GM21526 (cell line): ENCODE measurements at regions not wholly inside any gene's neighbourhood (a gene's known extent, or its start where the extent isn't known, plus 50 kb on each side); places are given as distances from the start of the nearest gene placed in this dataset.

Source experiments
- ATAC-seq: cut with Tn5 transposase; IDR thresholded peaks from one replicate; pipeline ENCODE4 v1.9.1; 2021; ENCODE audit warnings: moderate library complexity; ENCODE audit not compliant: unreplicated experiment, low FRiP score

- no peak for ATAC-seq
Observed at GRCh38 chr1:201609661-201610318, 70.9 kb downstream of the NAV1 start.

GRCh38 chr1:201610858-201611257 lies 71.9 kb downstream of the NAV1 start:
- no peak for ATAC-seq

- no peak for ATAC-seq
Observed at GRCh38 chr1:201612645-201613044, 73.7 kb downstream of the NAV1 start.

GRCh38 chr1:201614262-201615015 lies 75.5 kb downstream of the NAV1 start:
- no peak for ATAC-seq

GRCh38 chr1:201617157-201617556 lies 78.2 kb downstream of the NAV1 start:
- no peak for ATAC-seq

- ATAC-seq: no peak
Observed at GRCh38 chr1:201618389-201618788, 79.5 kb downstream of the NAV1 start.

GRCh38 chr1:201618905-201619304 lies 80.0 kb downstream of the NAV1 start:
- ATAC-seq: no peak

- ATAC-seq: no peak
Observed at GRCh38 chr1:201619513-201619912, 80.6 kb downstream of the NAV1 start.

GRCh38 chr1:201622353-201622752 lies 83.4 kb downstream of the NAV1 start:
- ATAC-seq: no peak

GRCh38 chr1:201622824-201623223 lies 83.9 kb downstream of the NAV1 start:
- ATAC-seq: no peak

- no peak for ATAC-seq
Observed at GRCh38 chr1:201624741-201625225, 85.9 kb downstream of the NAV1 start.

- ATAC-seq: no peak
Observed at GRCh38 chr1:201625226-201625761, 86.4 kb downstream of the NAV1 start.

GRCh38 chr1:201625851-201626251 lies 86.9 kb downstream of the NAV1 start:
- no peak for ATAC-seq

- no peak for ATAC-seq
Observed at GRCh38 chr1:201626629-201627275, 87.8 kb downstream of the NAV1 start.

GRCh38 chr1:201628490-201628889 lies 89.6 kb downstream of the NAV1 start:
- ATAC-seq: no peak

GRCh38 chr1:201630582-201630981 lies 91.7 kb downstream of the NAV1 start:
- ATAC-seq: no peak

- no peak for ATAC-seq
Observed at GRCh38 chr1:201631037-201631436, 92.1 kb downstream of the NAV1 start.

- ATAC-seq: no peak
Observed at GRCh38 chr1:201632364-201632952, 93.5 kb downstream of the NAV1 start.

GRCh38 chr1:201633297-201633696 lies 94.4 kb downstream of the NAV1 start:
- no peak for ATAC-seq

- ATAC-seq: no peak
Observed at GRCh38 chr1:201633811-201634210, 94.9 kb downstream of the NAV1 start.

- no peak for ATAC-seq
Observed at GRCh38 chr1:201634261-201634660, 95.3 kb downstream of the NAV1 start.
